ENCODE measurements at regions not wholly inside any gene's neighbourhood (a gene's known extent, or its start where the extent isn't known, plus 50 kb on each side); places are given as distances from the start of the nearest gene placed in this dataset.
A peak's percentile ranks its signal among the peaks of the same experiment; 100 is the strongest.

GRCh38 chr10:33812586-33812985 is 478.1 kb upstream of the NRP1 start:
- DNase-seq, result no peak

DNA sequence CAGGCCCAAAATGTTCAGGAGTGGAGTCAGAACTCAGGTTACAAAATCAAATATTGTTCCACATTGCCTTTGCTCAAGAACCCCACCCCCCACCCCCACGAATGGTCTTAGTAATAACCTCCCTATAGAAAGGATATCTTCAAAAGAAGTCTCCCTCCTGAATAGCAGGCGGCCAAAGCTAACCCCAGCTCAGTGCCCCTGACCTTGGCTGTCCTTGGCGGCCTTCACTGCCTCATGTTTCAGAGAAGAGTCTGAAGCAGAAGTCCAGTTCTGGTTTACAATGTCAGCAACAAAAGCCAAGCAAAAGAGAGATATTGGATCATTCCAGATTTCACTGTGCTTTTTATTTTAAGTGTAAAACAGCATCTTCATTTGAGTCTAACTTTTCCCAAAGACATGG is 476.5 kb upstream of the NRP1 start:
- DNase-seq, result no peak

- DNase-seq, result no peak
Observed at GRCh38 chr10:33809732-33810131, 475.3 kb upstream of the NRP1 start.

- no peak for DNase-seq
Observed at GRCh38 chr10:33808475-33808874, 474.0 kb upstream of the NRP1 start.

- no peak for DNase-seq
Observed at GRCh38 chr10:33807531-33808359, 473.3 kb upstream of the NRP1 start.

DNA sequence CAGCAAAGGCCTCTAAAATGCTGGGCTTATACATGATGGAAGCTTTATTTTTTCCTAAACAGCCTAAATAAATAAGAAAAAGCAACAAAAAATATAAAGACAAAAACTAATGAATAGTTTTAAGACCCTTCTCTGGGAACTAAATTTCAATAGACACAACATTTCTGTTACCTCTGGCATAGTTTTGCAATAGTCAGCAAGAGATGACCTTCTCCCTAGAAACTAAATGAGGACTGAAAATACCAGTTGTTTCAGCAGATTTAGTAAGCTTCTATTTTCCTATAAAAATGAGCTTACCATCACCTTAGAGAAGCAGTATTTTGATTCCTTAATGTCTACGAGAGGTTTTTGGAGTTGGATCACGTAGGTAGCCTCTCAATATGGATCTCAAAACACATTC is 471.4 kb upstream of the NRP1 start:
- DNase-seq, result no peak

- DNase-seq, result peak; percentile 81
Observed at GRCh38 chr10:33804584-33804983, 470.1 kb upstream of the NRP1 start.

DNA sequence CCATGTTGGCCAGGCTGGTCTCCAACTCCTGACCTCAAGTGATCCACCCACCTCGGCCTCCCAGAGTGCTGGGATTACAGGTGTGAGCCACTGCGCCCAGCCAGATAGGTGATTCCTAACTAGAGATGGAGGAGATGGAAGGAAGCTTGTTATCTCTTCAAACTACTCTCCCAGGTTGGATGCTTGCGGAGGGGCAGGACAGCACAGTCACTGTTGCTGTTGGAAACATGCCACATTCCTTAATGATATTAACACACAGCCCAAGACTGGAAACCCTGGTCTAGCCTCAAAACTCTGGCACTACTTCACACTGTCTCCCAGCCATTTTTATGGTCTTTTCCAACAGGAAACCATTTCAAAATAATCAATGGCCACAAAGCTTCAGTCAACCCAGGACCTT is 468.8 kb upstream of the NRP1 start:
- DNase-seq, result no peak

- no peak for DNase-seq
Observed at GRCh38 chr10:33802566-33802965, 468.1 kb upstream of the NRP1 start.

- DNase-seq, result no peak
Observed at GRCh38 chr10:33801705-33802104, 467.2 kb upstream of the NRP1 start.

GRCh38 chr10:33800986-33801385 is 466.5 kb upstream of the NRP1 start:
- DNase-seq, result no peak

DNA sequence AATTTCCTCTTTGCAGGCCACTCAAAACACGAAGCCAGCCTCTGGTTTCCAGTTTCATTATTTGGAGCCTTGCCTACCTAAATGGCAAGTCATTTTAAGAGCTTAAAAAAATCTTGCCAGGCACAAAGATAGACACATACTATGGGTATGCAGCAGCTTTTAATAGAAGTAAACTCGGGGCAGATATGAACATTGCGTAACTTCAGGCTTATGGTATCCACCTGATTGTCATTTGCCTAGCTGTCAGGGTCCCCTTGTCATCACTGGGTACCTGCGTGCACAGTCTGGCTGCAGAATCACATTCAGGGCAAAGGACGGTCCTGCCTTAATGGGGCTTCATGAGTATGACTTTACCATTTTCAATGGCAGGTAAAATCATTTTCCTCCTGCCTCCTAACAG is 466.1 kb upstream of the NRP1 start:
- no peak for DNase-seq

GRCh38 chr10:33799944-33800323 is 465.5 kb upstream of the NRP1 start:
- no peak for DNase-seq

DNA sequence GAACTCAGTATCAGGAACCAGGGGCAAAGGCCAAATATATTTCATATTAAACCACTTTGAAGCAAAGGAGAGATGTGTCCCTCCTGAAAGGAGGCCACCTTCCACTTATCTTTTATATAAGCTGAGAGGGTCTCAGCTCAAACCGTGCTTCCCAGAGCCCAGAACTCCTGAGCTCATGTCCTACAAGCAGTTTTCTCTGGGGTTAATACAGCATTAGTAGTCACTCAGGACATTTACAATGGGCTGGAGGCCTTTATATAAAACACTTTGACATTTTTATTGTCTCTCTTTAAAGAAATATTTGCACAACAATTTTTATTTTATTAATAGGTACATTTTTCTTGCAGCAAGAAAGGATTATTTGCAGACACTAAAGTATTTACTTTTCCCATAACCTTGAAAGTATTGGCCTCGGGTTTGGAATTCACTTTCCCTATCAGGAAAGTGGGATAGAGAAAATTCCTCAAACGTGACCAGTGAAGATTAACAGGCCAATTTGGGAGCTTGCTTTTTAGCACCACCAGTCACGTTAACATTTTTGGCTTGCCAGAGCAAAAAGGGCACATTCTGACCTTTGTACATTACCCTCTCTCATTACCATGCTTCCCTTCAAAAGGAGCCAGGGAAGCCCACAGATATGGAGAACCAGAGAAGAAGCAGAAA is 464.9 kb upstream of the NRP1 start:
- DNase-seq, result no peak

DNA sequence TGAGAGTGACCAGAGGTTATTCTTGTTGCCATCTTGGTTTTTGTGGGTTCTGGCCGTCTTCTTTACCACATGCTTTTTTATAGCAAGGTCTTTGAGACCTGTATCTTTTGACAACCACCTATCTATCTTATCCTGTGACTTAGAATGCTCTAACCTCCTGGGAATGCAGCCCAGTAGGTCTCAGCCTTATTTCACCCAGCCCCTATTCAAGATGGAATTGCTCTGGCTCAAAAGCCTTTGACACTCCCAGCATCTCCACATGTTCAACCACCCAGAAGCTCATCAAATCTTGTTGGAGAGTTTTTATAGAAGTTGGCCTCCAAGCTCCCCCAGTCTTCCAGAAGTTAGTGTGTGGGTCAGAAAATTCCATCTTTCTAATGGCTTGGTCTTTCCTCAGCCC is 464.3 kb upstream of the NRP1 start:
- no peak for DNase-seq

DNA sequence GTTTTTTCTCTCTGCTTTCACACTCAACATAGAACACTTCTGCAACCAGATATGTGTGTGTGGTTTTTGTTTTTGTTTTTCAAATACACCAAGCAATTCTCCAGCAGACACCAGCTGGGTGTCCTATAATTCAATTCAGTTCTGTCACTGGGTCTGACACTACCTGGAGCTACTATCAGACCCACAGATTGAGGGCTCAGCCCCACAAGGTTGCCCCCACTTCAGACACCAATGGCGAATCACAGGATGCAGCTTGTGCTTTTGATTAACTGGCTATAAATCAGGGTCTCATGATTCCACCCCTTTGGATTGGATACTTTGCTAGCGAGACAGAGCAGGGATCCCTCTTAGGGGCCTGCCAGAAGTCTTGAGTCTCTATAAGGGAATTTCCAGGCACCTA is 462.2 kb upstream of the NRP1 start:
- DNase-seq, result no peak

DNA sequence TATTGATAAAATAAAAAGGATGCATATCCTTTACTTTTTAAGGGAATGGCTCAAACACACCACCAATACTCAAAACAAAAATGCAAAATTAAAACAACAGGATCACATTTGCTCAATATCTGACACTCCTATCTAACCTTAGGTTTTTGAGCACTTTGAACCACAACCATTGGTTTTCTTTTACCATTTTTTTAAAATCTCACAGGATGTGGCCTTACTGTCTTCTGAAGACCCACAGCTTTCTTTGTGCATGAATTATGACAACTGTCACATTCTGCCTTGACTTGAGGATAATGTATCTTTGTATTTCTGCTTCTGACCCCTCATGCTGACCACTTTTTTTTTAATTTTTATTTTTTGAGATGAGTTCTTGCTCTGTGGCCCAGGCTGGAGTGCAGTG is 461.1 kb upstream of the NRP1 start:
- no peak for DNase-seq

- DNase-seq, result no peak
Observed at GRCh38 chr10:33794460-33794859, 460.0 kb upstream of the NRP1 start.

DNA sequence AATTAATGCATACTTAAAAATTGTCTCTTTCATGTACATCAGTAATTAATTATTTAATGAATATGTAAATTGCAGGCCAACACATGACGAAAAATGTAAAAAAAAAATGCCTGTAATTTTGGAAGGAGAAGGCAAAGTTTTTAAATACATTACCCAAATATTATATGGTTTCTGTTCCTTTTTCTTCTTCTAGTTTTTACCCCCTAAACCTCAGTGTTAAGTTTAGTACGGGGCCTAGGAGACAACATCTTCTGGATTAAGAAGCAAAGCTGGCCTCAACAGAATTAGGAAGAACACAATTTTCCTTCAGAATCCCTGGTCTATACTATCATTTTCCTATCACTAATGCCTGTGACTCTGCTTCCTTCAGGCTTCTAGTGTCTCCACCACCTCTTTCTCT is 459.3 kb upstream of the NRP1 start:
- no peak for DNase-seq

GRCh38 chr10:33791272-33791660 is 456.8 kb upstream of the NRP1 start:
- DNase-seq, result no peak

GRCh38 chr10:33790521-33791271 is 456.2 kb upstream of the NRP1 start:
- DNase-seq, result no peak

GRCh38 chr10:33783557-33783956 is 449.1 kb upstream of the NRP1 start:
- no peak for DNase-seq

GRCh38 chr10:33783078-33783477 is 448.6 kb upstream of the NRP1 start:
- no peak for DNase-seq

Measured in left kidney (tissue), 1 donor.